ENCODE measurements at regions not wholly inside any gene's neighbourhood (a gene's known extent, or its start where the extent isn't known, plus 50 kb on each side); places are given as distances from the start of the nearest gene placed in this dataset.

DNA sequence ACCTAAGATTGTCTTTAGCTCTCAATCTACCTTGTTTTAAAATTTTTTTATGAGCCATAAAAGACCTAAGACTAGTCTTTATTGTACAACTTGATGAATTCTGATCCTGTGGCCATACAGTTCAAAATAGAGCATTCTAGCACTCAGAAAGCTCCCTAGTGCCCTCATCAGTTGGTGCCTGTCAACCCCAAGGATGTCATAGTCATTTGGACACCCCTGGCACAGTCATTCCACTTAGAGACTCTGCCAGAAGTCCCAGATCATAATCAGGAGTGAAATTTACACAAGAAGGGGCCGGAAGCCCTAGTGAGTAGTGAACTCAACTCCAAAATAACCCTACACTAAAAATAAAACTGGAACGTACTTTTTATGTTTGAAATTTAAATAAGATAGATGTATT, 80.0 kb upstream of the INSIG1 start:
- TF ChIP-seq EZH2 (IDR thresholded peaks at IDR 0.05; ENCODE audit: insufficient read depth, poor library complexity, severe bottlenecking) (no peak), EZH2phosphoT487 (IDR thresholded peaks at IDR 0.05; ENCODE audit: insufficient read depth, low read depth) (no peak)

Data from GM23248 (cell line).